ENCODE measurements at regions not wholly inside any gene's neighbourhood (a gene's known extent, or its start where the extent isn't known, plus 50 kb on each side); places are given as distances from the start of the nearest gene placed in this dataset.
A peak's percentile ranks its signal among the peaks of the same experiment; 100 is the strongest.

GRCh38 chr18:66731890-66732289 is 128.0 kb upstream of the CDH19 start:
- H3K36me3 ChIP-seq (ENCODE audit: control insufficient read depth in 4 of 4, insufficient read depth in 3 of 4, low read depth in 1 of 4, low read length in 3 of 4): no peaks in the 10 kb centered on the region
- TF ChIP-seq REST (IDR thresholded peaks at IDR 0.05) (no peak), JUND (IDR thresholded peaks at IDR 0.05) (no peak), EGR1 (IDR thresholded peaks at IDR 0.05; ENCODE audit: low read depth in 2 of 2) (no peak), HNF4G (IDR thresholded peaks at IDR 0.05) (no peak), TAF1 (conservative IDR thresholded peaks at IDR 0.05) (no peak), MAX (IDR thresholded peaks at IDR 0.05) (no peak), FOXA1 (IDR thresholded peaks at IDR 0.05) (no peak), NR2F2 (IDR thresholded peaks at IDR 0.05) (no peak), RAD21 (IDR thresholded peaks at IDR 0.05) (no peak), CTCF (IDR thresholded peaks at IDR 0.05; ENCODE audit: low read depth, low read length, missing input control) (no peak), ZBTB33 (IDR thresholded peaks at IDR 0.05) (no peak), ATF3 (IDR thresholded peaks at IDR 0.05) (no peak), HNF4A (conservative IDR thresholded peaks at IDR 0.05) (no peak)
- no peak for DNase-seq (ENCODE audit: low spot score)
- no peaks in the 10 kb centered on the region for H3K4me1 ChIP-seq (ENCODE audit: control insufficient read depth in 4 of 4, insufficient read depth in 4 of 4, low read length in 3 of 4)
- no peaks in the 10 kb centered on the region for H3K27me3 ChIP-seq (ENCODE audit: control insufficient read depth in 4 of 4, insufficient read depth in 4 of 4, low read length in 3 of 4)
- H3K9me3 ChIP-seq (ENCODE audit: control insufficient read depth in 4 of 4, low read length in 3 of 4): peaks cover 0 to under 1% (median 0%) of the 10 kb centered on the region in 4 donors
- no peak overlapping the region for H3K4me3 ChIP-seq (ENCODE audit: low read depth in 1 of 3, low read length in 3 of 3)
- no peak overlapping the region for H3K27ac ChIP-seq (ENCODE audit: low read depth in 1 of 2, low read length in 2 of 2)
- H3K9ac ChIP-seq (ENCODE audit: low read depth in 1 of 2, low read length in 2 of 2): no peak overlapping the region

GRCh38 chr18:66729442-66730239 is 125.8 kb upstream of the CDH19 start:
- Histone ChIP-seq H3K27me3 (ENCODE audit: control insufficient read depth in 4 of 4, insufficient read depth in 4 of 4, low read length in 3 of 4) (no peaks in the 10 kb centered on the region), H3K9ac (ENCODE audit: low read depth in 1 of 2, low read length in 2 of 2) (no peak overlapping the region), H3K4me1 (ENCODE audit: control insufficient read depth in 4 of 4, insufficient read depth in 4 of 4, low read length in 3 of 4) (peaks cover 0 to 8% (median 3%) of the 10 kb centered on the region in 4 donors), H3K36me3 (ENCODE audit: control insufficient read depth in 4 of 4, insufficient read depth in 3 of 4, low read depth in 1 of 4, low read length in 3 of 4) (no peaks in the 10 kb centered on the region), H3K27ac (ENCODE audit: low read depth in 1 of 2, low read length in 2 of 2) (no peak overlapping the region), H3K4me3 (ENCODE audit: low read depth in 1 of 3, low read length in 3 of 3) (no peak overlapping the region), H3K9me3 (ENCODE audit: control insufficient read depth in 4 of 4, low read length in 3 of 4) (no peaks in the 10 kb centered on the region)
- TF ChIP-seq RXRA (IDR thresholded peaks at IDR 0.05): no peak
- TF ChIP-seq NR2F2 (IDR thresholded peaks at IDR 0.05): peak; percentile 67
- 82% methylated on average over 2 of the region's 2 CpGs for WGBS
- DNase-seq (ENCODE audit: low spot score): no peak

Measured in liver (tissue), 8 donors.